GM19438 (cell line): ENCODE measurements at regions not wholly inside any gene's neighbourhood (a gene's known extent, or its start where the extent isn't known, plus 50 kb on each side); places are given as distances from the start of the nearest gene placed in this dataset.
"Not testable (repeated sequence)": the region's sequence is repeated elsewhere in the genome, so short reads cannot be mapped to it uniquely, and the experiment has no call there.

Experiments used
- ATAC-seq: cut with Tn5 transposase; IDR thresholded peaks from one replicate; pipeline ENCODE4 v1.9.1; 2021; ENCODE audit warnings: low read depth; ENCODE audit not compliant: unreplicated experiment

DNA sequence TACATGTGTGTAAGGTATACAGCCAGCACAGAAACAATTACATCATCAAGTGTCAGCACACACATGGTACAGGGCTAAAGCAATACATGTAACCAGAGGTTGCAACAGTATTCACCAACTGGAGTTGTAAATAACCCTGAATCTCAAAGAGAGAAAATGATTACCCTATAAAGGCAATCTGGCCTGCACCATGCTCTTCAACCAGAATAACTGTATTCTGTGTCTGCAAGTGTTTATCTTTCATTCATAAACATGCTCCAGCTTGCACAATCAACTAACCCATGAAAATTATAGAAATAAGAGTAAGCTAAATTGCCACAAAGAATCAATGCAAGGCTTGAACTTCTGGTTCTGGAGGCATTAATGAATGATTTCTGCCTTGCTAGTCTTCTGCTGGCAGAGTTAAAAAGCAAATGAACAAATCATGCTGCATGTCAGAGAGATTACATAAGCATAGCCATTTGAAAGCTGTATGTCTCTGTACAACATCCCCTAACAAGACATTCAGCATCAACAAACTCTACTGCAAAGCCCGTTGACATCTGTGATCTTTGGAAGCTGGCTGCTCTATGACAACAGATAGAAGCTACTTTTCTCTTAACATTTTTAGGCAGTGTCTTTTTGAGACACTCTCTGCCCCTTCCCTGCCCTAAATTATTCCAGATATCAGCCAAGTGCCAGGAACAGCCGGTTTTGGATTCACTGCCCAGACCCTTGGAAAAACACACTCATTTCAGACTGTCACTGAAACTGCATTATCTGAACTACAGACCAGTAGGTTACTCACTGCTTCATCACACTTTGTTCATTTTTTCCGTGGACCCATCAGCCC lies 871.0 kb downstream of the OTOL1 start:
- ATAC-seq, result no peak

DNA sequence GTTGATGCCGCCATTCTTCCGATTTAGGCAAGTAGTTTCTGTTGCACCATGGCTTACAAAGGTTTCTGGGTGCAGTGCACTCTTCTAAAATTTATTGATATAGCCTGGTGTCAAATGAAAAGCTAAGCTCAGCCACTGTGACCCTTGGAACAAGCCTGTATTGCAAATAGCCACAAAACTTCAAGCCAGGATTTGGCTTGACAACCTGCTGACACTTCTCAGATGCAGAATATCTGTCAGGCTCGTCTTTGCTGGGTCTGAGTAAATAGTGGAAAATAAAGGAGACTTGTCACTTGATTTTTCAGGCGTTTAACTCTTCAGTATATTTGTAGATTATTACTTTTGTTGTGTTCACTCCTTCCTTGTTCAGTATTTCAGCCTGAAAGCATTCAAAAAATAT lies 871.8 kb downstream of the OTOL1 start:
- ATAC-seq, result no peak

DNA sequence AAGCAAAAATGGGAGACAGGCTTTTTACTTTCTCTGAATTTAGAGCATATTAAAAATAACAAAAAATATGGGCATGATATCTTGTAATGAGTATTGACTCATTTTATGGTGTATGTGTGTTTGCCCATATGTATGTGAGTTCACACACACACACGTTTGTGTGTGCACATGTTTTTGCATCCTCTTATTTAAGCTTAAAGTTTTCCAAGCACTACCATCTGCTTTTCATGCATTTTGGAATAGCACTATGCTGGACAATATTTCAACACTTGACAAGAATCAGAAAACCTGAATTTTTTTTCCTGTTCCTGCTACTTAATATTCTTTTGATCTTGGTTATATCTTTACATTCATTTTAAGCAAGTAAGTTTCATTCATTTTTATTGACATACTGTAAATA lies 872.7 kb downstream of the OTOL1 start:
- ATAC-seq, result no peak

DNA sequence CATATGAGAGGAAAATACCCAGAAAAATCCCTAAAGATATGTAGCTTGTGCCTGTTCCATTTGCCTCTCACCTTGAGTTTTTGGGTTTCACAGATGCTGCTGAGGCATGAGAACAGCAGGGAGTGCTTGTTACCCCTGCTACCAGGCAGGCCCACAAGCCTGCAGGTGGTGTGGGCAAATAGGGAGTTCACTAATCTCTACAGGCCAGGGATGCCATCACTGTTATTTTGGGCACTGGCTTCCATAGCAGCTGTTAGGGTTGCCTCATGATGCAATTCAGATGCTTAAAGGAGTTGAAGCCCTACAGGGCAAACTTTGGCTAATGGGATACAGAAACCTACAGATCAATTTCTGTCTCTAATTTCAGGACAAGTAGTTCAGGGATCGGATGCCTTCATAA lies 873.5 kb downstream of the OTOL1 start:
- ATAC-seq, result no peak

DNA sequence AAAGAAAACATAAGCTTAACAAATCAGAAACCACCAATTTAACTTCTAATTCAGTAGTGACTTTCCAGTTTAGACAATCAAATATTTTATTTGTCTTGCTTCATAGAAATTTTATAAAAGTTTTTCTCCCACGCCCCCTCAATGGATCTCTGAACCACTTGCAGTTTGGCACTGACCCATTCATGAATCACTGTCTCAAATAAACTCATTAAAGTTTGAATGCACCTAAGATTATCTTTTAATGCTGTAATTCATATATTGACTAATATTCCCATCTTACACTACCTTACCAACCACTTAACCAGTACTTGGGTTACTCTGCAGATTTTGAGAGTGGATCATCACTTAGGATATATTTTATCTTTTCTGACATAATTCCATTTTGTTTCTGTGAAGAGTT lies 880.2 kb downstream of the OTOL1 start:
- ATAC-seq, result no peak

DNA sequence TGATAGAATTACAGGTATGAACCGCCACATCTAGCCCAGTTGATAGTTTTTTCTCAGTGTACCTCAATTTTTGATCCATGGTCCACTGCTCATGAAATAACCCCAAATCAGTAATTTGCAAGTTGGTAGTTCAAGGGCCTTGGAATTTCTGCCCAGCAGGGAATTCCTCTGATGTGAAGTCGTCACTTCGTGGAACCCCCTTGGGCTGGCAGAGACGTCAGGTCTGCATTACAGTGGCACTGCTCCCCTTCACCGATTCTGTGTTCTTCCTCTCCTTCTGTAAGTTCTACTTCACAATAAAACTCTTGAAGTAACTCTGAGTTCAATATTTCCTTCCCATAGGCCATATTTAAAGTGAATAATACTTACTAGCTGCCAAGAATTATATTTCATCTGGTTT lies 881.0 kb downstream of the OTOL1 start:
- ATAC-seq, result no peak

DNA sequence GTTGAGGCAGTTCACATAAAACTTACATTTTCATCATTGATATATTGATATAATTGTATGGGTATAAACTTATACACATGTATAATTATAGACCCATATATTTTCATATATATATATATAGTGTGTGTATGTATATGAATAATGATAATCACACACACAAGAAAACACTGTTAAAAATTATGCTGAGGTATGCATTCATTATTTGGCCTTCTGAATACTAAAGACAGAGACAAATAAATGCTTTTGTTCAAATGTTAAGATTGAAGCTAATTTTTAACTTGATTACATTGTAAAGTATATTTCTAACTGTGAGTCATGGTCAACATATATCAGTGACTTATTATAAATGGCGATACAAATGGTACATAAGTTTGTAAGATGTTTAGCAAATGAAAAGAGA lies 888.8 kb downstream of the OTOL1 start:
- no peak for ATAC-seq

DNA sequence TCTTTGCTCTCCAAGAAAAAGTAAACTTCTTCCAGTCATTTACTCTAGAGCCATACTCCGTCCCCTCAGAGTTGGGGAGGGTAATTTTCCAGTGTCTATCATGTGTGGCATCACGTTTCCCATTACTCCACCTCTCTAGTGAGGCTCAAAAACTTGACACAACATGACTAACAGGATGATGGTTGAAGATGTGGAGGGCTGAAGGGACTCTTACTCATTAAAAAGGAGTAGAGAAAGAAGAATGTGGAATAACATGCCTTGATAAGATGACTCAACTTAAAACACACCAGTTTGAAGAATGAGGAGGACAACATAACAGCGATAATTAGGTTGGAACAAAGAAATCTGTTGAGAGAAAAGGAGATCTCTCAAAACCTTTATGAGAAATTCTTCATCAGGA lies 894.3 kb downstream of the OTOL1 start:
- no peak for ATAC-seq

DNA sequence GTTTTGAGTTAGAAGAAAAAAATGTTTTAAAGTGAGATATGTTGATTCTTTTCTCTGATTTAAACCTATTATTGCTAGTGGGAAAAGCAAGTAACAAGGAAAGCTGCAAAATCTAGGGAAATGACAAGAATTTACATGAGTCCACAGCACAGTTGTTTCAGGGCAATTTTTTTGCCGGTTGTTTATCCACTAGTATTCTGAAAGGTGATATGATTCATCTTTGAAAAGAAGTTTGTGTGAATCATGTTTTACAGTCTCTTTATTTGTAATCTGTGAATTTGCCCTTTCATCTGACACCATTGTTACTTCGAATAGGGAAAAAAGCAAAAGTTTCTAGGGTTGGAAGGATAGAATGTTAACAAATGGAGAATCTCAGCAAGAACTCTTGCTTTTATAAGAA lies 894.7 kb downstream of the OTOL1 start:
- no peak for ATAC-seq

DNA sequence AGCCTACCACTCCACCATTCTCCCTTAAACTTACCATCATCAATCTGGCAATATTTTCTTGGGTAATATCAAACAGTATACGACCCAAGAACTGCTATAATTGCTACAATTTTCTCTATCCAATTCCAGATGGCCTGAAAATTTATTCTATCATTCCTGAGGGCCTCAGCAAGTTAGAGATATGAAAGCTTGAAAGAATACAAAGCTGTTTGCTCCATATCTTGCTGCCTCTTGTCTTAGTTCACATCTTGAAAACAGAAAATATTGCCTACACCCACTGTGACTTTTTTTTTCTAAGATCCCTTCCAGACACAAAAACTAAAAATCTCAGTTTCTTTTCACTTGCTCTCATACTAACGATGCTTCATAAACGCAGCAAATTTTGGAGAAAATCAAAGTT lies 898.9 kb downstream of the OTOL1 start:
- ATAC-seq, result no peak

DNA sequence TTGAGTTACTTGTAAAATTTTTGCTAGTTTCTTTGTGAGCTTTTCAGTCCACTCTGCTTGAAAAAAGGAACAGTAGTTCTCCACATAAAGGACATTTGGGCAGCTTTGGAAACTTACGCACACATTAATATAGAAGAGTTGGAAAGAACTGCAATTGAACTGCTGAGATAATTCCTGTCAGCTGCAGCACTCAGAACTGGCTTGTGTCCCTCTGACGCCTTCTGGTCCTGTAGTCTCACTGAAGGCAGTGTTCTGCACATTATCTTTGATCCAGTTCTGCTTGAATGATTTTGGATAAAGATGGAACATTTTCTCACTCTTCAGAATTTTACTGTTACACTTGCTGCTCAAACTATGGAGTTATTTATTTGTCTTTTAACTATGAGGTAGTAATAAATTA lies 901.9 kb downstream of the OTOL1 start:
- ATAC-seq, result no peak

DNA sequence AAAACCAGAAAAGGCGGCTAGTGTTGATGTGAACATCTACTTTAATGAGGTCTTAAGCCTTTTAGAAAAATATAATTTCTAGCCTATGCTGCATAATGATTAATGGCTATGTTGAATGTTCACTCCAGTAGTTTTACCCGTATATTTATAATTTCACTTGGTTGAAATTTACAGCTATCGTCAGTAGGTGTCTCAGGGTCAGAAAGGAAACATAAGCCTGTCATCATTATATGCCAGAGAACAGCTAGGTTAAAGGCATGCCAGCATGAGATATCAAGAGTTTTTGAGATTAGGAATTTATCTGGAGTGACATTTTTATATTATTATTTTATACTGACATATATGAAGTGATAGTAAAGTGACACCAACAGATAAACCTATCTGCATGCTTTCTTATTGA lies 904.1 kb downstream of the OTOL1 start:
- no peak for ATAC-seq

DNA sequence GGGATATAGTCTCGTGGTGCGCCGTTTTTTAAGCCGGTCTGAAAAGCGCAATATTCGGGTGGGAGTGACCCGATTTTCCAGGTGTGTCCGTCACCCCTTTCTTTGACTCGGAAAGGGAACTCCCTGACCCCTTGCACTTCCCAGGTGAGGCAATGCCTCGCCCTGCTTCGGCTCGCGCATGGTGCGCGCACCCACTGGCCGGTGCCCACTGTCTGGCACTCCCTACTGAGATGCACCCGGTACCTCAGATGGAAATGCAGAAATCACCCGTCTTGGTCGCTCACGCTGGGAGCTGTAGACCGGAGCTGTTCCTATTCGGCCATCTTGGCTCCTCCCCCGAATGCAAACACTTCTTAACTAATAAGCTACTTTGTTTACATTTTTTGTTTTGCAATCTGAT lies 914.9 kb downstream of the OTOL1 start:
- not testable (repeated sequence) for ATAC-seq

DNA sequence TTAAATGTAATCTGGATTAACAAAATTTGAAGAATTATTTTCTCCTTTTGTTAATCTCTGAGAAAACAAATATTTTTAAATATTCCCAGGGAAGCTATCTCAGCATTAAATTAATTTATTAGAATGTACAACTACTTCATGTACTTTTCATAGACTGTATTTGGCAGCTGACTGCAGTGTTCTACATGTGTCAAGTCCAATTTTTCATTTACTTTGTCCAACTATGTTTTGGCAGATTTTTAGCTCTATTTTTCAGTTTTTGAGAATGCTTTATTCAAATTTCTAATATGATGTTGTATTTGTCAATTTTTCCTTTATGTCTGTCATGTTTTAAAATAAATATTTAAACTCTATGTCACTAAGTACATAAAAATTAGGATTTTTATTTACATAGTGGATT lies 925.1 kb downstream of the OTOL1 start:
- no peak for ATAC-seq

DNA sequence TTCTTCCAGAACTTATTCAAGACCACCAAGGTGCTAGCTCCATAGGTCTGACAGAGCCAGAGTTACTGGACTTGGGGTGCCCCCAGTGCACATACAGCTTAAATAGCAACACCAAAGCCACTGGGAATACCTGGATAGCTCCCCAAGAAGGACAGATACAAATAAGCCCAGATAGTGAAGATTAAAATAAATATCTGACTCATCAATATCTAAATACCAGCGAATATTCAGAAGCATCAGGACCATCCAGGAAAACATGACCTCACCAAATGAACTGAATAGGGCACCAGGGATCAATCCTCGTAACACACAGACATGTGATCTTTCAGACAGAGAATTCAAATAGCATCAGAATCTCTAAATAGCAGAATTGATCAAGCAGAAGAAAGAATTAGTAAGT lies 931.6 kb downstream of the OTOL1 start:
- ATAC-seq, result no peak

DNA sequence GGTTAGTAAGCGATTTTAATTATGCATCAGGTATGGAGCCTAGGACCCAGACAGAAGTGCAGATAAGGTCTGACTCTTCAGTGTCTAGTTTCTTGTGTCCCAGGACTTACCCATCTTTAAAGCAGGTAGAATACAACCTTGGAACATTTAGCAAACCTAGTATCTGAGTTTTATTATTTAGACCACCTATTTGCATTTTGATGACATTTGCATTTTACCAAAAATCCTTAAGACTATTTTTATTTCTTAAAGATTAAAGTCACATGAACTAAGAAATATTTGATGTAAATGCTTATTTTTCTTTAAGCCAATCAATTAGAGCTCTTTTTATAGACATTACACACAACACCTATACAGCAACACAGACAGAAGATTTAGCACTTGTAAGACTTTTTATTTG lies 939.1 kb downstream of the OTOL1 start:
- no peak for ATAC-seq

DNA sequence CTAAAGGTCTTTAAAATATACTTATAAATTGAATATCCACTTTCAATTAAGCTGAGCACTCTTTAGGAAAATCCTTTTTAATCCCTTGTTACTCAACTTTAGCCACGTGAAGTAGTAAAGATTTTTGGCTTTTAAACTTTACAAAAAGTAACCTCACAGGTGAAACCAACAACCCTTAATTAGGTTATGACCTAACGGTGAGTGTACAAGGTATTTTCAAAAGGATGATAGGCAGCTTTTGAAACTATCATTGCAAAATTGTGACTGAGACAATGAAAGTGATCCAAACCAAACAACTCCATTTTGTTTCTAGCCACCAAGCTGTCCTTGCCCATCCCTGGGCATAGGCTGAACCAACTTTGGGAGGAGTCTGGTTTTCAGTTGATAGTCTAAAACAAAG lies 940.2 kb downstream of the OTOL1 start:
- no peak for ATAC-seq

DNA sequence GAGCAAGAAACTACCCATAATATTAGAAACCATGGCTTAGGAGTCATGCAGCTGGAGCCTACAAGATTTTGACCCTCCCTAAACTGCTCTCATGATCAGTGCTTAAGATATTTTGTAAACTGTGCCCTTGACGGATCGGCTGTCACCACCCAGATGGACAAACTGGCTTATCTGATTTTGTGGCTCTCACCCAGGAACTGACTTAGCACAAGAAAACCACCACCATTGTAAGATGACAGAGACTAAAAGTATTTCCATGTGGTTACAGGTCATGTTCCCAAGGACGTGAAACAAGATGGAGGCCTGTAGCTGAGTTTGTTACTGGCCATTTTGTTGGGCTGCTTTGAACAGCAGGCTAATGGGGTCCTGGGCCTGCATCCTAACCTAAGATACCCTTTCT lies 940.9 kb downstream of the OTOL1 start:
- ATAC-seq, result no peak

DNA sequence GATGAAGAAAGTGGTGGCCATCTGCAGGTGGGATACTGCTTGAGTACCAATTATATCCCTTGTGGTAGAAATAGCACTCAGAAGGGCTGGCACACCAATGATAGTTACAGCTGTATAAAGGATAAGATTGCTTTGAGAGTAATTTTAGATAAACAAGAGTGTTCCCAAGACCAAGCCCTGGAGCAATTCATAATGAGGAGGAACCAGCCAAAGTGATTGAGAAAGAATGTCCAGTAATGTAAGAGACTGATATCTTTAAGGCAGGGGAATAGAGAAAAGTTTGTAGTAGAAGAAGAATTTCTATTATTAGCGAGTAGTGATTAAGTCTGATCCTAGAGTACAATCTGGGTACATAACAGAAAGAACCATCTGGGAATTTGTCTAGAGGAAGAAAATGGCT lies 945.1 kb downstream of the OTOL1 start:
- no peak for ATAC-seq

DNA sequence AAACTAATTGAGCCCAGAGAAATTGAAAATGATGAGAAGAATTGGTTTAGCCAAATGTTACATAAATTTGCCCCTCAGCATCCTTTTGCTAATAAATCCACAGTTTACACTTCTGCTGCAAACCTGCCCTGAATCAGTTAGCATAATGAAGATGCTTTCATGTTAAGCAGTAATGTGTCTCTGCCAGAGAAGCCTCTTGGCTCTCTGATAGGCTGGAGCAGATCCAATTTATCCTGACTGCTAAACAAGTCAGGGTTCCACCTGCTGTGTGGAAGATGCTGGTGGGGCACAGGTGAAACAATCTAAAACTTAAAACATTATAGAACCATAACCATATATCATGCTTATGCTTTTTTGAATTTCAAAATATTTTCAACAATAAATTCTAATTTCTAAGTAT lies 946.8 kb downstream of the OTOL1 start:
- ATAC-seq, result no peak

DNA sequence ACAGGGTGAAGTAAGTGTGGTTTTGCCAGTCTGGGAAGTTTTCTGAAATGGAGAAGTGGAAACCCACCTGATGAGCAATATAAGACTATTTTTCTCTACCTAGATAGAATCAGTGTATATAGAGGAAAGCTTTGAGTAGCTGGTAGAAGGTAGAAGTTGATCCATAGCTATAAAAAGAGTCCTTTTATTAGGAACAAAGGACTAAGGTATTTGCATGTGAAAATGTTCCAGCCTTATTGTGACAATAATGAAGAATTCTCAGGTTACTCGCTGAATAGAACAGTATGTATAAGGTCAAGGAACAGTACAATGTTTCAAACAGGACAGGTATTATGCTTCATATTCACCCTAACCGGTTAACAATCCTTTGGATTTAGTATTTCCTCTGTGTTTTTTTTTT lies 972.2 kb downstream of the OTOL1 start:
- no peak for ATAC-seq

DNA sequence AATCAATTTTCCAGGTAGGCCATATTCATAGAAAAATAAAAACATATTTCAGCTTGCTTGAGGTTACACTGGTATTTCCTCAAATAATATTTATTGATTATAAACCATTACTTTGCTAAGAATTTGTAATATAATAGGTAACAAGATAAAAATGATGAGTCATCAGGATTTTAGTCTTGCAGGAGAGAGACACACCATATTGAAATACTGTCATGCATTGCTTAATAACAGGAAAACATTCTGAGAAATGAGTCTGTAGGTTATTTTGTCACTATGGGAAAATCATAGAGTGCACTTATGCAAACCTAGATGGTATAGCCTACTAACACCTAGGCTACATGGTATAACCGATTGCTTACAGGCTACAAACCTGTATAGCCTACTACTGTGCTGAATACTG lies 990.5 kb downstream of the OTOL1 start:
- no peak for ATAC-seq

DNA sequence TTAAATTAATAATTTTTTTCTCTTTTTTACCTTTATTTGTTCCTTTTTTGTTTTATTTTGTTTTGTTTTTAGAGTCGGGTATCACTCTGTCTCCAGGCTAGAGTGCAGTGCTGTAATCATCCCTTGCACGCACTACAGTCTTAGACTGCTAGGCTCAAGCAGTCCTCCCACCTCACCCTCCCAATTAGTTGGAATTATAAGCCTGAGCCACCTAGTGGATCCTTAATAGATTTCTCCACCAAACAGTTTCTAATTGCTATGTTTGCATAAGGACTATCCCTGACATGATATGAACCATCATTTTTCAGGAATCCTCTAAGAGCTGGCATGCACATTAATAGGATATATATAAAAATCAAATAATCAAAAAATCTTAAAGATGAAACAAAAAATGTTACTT lies 993.2 kb downstream of the OTOL1 start:
- ATAC-seq, result no peak
